KBM-7 (cell line): ENCODE measurements at regions not wholly inside any gene's neighbourhood (a gene's known extent, or its start where the extent isn't known, plus 50 kb on each side); places are given as distances from the start of the nearest gene placed in this dataset.

Source experiments
- DNase-seq: peaks from one replicate; pipeline ENCODE4 v3.0.0-alpha.2; 2015
- in situ Hi-C: fragments of 300-500 bp; cut with MboI; formaldehyde crosslinking; loops from 2 replicates; pipeline ENCODE4 v1.14.3; 2020; ENCODE audit warnings: low sequenced_read_pairs, low pct_unique_long_range_greater_than_20kb, mixed read lengths

DNA sequence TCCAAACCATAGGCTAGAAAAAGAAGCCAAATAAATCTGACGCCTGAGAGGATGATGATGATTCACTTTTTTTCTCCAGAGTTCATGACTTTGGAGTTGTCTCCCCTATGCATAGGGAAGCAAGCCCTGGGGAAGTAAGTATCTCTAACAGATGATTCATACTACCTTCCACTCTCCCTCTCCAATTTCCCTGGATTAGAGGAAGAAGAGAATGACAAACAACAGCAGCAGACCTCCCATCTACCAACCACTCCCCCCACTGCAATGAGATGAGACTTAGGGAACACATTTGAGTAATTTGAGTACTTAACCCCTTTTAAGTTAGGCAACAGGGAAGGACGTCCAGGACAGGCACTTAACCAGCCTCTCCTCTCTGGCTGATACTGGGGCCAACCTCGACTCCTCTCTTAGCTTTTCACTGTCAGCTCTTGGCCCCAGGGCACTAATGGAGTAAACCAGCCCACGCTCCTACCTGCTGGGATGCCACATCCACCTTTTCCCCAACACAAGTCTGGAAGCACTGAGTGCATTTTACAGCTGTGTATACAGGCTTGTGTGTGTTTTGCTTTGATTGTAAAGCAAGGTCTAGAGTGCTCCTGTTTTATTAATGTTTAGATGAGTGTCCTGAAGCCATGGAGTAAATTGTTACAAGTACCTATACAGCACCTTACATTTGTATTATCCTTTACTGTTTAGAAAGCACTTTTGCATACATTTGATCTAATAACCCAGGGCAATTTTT is 180.7 kb downstream of the PHLDA1 start:
- DNase-seq: peak; percentile 12
- in situ Hi-C loops: no loop called here

DNA sequence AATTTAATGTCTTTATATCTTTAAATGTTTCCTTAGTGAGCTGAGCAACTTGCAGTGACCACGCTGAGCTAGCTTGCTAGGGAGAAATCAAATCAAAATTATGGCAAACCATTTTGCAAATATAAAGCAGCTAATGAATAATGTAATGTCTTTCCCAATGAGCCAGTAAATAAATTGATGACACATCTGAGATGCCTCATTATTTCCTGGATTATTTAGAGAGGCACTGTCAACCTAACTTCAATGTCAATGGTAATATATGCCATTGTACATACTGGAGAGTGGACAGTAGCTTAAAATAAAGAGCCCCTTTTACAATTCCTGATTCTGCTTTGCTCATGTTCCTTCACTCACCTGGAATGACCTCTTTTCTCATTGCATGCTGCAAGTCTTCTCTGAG is 182.6 kb downstream of the PHLDA1 start:
- in situ Hi-C loops: no loop called here
- no peak for DNase-seq

DNA sequence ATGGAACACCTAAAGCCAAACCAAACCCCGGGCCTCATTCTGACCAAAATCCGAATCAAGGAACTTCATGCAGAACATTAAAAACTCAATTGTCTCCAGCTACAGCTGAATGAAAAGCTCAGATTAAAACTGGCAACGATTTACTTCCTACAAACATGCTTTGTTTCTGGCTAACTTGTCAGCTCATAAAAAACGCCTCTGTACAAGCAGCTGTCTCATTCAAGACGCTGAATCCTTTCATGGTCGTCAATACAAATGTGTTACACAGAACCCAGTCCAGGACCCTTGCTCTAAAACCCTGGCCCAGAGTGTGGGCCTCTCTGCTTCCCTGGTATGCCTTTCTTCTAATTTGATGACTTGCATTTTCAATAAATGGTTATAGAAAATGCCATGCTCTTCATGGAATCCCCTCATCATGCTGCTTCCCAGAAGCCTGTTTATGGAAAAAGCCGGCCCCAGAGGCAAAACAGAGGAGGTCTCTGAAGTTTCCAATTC is 183.1 kb downstream of the PHLDA1 start:
- DNase-seq: no peak
- in situ Hi-C loops: no loop called here

DNA sequence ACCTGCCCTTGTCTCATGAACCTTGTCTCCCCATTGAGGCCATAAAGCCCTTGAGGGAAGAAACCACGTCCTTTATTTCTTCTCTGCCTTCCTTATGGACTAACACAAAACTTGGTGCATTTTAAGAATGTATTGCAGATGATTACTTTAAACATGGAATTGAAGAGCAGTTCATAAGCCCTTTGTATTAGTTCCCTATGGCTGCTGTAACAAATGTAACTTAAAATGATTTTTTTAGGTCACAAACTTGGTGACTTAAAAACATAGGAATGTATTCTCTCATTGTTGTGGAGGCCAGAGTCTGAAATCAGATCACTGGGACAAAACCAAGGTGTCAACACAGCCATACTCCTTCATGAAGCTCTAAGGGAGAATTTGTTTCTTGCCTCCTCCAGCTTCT is 185.5 kb downstream of the PHLDA1 start:
- in situ Hi-C loops: no loop called here
- no peak for DNase-seq

DNA sequence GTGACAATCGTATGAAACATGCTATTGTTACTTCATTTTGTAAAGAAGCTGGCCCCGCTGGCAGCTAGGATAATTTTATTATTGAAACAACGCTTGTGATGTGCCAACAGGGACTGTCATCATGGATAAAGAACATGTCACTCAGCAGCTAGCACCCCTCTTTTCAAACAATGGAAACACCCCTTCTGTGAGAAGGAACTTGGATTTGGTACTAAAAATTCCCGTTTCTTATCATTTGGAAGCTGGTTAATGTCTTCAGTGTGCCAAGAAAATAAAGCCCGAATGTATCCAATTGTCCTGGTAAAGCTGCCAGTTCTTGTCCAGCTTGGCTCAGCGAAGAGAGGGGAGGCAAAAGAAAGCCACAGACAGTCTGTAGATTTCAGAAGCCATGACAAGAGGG is 186.6 kb downstream of the PHLDA1 start:
- in situ Hi-C loops: no loop called here

DNA sequence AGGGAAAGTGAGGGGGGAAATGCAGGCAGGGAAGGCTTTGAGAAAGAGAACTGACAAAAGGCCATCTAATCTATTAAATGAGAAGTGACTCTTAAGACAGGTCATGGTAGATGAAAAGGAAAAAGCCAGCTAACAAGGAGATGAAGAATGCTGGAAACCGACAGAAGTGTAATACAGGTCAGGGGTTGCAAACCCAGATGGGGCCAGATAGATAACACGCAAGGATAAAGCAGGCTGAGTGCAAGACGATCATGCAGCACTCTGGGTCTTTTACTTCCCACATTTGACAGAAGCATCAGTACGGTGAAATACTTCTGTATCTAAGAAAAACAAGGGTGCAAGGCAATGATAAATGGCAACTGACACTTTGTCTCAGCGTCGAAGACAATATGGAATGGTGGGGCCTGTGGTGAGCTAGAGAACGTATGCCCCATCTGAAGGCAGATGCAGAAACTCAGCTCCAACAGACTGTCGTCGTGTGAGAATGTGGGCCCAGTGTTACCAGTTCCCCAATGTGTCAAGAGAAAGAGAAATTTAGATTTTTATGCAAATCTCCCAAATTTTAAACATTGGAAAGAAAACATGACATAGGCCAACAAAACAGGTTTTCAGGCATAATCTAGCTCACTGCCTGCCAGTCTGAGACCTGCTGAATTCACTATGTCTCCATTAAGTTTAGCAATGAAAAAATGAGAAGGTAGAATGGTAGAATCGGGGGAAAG is 187.4 kb downstream of the PHLDA1 start:
- no peak for DNase-seq
- in situ Hi-C loops: no loop called here

More for the DNA sequence above, 186.6 kb downstream of the PHLDA1 start:
- no peak for DNase-seq

DNA sequence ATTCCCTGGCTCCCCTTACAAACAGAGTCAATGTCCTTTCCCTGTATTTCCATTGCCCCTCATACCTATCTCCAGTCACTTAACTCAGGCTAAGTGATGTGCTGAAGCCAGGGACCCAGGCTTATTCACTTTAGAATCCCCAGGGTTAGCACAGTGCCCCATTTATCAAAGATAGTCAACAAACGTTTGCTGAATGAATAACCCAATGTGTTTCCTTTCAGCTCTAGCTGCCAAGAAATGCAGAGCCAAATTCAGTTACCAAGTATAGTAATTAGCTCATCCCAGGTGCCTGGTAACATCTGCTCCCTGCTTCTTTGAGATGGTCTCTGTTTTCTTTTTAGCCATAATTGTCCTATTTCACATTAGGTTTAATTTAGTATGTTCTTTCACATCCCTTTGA is 189.5 kb downstream of the PHLDA1 start:
- in situ Hi-C loops: no loop called here
- DNase-seq: no peak

DNA sequence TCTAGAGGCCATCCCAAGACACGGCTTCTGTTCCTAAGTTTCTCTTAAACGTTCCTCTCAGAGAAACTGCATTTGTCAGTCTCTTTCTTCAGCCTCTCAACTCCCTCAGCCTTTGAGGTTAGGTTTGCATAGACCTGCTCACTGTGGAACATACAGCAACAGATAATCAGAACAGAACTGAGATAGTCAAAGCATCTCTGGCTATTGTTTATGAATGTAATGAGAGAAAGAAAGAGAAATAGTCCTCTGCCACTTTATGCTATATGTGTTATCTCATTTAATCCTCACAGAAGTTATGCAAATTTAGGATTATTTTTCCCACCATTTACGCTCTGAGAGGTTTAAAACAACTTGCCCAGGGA is 190.6 kb downstream of the PHLDA1 start:
- in situ Hi-C loops: no loop called here
- no peak for DNase-seq

DNA sequence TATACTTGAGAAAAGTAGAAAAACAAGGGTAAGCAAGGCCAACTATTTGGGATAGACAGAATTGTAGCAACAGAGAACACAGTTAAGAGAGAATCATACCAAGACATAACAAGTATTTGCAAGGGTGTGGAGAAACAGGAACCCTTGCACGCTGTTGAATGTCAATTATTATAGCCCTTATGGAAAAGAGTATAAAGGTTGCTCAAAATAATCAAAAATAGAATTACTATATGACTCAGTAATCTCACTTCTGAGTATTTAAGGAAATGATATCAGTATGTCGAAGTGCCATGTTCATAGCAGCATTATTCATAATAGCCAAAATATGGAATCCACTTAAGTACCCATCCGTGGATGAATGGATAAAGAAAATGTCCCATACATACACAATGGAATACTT is 193.3 kb downstream of the PHLDA1 start:
- no peak for DNase-seq
- in situ Hi-C loops: no loop called here

DNA sequence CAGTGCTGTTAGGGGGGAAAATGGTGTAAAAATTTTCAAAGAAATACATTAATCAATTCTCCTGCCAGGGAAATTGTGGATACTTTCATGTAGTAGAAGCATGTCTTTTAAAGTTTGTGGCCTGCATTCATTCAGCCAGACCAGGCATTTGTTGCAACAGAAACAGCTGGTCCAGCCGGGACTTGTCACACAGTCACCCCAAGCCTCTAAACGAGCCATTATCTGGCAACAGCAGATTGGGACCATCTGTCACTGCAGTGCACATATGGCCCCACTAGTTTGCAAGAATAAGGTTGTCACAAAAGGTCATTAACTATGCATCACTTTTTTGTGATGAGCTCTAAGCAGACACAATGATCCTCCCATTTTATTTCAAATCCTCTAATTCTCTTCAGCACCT is 193.9 kb downstream of the PHLDA1 start:
- DNase-seq: no peak
- in situ Hi-C loops: no loop called here

DNA sequence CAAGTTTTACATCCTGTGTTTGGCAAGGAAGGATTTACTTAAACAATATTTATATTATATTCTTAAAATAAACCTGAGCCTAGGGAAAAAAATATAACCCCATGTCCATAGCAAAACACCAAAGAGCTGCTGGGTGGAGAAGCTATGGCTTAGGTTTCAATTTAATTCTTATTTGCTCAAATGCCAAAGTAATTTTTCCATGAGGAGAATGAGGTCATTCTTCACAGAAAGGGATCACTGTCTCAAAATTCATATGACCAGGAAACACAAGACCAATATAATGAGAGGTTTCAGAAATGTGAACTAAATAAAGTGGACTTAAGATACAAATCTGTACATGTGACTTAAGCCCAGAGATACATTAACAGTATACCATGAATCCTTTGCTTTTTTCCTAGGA is 195.0 kb downstream of the PHLDA1 start:
- DNase-seq: no peak
- in situ Hi-C loops: no loop called here

DNA sequence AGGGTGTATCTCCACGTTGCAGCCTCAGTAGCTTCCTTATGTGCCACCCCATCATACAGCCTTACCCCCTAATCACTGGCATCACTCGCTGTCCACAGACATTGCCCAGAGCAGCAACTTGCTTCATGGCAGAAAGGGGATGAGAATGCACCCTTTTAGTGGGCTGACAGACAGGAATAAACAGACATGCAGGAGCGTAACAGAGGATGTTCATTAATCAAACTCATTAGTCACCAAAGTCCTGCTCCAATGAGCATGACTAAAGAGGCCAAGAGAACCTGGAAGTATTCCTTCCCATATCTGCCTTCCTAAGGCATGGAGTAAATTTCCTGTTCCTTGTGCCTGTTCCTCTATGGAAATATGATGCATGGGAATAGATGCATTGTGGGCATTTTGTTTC is 197.0 kb downstream of the PHLDA1 start:
- no peak for DNase-seq
- in situ Hi-C loops: no loop called here

DNA sequence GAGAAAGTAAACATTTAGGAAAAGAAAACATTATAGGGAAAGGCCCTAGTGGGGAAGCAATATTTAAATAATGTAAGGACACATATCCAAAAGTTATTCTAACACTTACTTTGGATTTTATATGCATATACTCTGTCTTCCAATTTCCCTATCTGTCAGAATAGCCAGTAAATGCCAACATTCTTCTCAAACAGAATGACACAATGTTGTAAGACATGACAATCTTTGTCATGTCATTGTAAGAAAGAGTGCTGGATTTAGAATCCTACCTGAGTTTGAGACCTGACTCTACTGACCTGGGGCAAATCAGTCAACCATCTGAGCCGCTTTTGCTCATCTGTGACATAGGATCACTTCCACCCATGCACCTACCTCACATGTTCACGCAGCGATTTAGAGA is 198.3 kb downstream of the PHLDA1 start:
- in situ Hi-C loops: no loop called here
- DNase-seq: no peak

DNA sequence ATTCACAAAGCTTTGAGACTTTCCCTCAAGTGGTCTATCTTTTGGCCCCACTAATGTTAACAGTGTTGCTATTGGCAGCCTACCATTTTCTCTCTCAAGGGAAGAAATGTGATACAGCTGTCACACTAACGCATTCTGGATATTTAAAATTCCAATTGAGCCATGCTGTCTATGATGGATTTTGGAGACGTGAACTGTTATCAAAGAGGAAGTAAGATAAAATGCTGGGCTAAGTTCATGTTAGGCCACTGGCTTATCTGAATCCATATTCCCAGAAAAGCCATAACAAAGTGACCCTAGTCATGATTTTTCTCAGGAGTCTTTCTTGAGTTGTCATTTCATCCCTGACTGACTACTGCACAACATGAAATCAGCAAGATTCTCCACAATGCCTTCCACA is 200.2 kb downstream of the PHLDA1 start:
- in situ Hi-C loops: no loop called here
- peak; percentile 23 for DNase-seq

DNA sequence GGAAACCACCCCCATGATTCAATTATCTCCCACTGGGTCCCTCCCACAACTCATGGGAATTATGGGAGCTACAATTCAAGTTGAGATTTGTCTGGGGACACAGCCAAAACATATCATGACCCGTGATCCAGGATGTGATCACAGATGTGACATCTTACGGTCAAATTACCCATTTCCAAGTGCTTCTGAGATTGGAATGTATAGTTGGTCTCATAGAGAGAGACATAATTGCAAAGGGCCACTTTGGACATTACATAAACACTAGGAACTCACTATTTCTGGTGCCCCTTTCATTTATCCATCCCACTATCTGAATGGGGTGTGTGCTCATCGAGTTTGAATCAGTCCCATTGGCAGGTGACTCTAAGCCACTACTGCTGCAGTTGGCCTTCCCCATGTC is 204.5 kb downstream of the PHLDA1 start:
- DNase-seq: no peak
- in situ Hi-C loops: no loop called here

DNA sequence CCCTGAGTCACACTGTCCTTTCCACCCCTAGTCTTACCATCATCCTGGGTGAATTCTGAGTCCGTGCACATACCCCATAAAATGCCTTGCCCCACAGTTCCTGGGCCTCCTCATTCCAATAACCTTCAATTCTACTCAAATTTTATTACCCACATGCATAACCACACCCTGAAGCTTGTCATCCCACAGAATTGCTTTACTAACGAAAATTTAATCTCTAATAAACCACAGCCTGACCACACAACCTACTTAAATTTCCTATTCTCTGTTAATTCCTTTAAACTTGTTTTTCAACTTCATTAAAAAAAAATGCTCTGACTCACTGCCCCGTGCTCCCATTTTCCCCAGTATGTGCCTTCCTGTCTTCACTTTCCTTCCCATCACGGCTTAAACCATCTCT is 205.9 kb downstream of the PHLDA1 start:
- in situ Hi-C loops: no loop called here
- no peak for DNase-seq

DNA sequence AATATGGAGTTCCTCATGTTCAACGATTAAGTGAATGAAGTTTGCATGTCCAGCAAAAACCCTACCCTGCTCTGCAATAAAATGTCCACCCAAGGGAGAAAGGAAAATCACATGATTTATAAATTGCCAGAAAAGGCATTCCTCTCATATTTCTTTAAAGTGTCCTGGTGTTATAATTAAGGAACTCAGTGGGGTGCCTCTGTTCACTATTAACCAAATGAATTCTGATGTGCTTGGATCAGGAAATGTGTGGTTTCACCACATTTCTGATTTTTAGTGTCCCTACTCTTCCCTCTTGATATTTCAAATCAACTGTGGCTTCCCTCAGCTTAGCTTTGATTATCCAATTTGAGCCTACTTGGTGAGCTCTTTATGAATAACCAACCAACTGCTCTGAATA is 208.1 kb downstream of the PHLDA1 start:
- in situ Hi-C loops: no loop called here
- DNase-seq: no peak

DNA sequence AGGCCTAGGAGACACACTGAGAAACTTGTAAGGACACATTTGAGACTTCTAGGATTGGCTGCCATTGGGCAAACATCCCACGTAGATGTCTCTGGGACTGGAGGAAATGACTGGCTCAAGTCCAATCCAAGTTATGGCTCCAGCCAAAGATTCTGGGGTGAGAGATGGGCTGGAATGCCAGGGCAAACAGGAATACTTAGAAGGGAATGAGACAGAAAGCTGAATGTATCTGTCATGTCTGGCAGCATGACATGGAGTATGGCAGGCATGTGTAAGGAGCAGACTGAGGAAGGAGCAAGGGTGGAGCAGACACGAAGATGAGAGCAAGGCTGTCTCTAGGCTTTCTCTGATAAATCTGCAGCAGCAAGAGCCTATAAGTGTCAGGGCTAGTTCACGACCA is 209.2 kb downstream of the PHLDA1 start:
- in situ Hi-C loops: no loop called here
- DNase-seq: no peak

DNA sequence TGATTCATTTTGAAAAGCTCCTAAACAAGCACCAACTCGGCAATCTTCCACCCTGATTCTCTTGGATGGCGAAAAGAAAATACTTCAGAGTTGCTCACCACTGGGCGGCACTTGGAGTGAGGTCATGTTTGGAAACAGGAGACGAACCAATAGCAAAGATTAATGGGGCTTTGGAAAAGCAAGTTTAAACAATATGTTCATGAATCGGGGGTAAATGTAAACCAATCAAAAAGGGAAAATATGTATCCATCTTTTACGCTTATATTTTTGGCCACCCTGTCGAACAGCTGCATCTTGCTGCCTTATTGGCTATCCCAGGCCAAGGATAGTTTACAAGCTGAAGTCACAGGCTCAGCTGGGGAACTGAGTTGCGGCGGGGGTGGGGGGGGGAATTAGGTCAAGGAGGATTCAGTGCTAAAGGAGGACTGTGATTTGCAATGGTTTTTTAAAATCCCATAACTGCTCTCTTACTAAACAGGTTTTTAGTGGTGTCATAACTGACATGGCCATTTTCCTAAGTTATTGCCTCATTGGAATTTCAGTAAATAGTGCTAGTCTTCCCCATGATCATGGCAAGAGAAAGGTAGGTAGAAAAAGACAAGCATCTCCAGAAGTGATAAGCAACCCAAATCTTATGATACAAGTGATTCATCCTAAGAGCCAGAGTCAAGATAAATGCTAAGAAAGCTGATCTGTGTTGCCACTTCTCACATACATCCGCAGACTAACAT is 210.6 kb downstream of the PHLDA1 start:
- in situ Hi-C loops: no loop called here
- DNase-seq: no peak

DNA sequence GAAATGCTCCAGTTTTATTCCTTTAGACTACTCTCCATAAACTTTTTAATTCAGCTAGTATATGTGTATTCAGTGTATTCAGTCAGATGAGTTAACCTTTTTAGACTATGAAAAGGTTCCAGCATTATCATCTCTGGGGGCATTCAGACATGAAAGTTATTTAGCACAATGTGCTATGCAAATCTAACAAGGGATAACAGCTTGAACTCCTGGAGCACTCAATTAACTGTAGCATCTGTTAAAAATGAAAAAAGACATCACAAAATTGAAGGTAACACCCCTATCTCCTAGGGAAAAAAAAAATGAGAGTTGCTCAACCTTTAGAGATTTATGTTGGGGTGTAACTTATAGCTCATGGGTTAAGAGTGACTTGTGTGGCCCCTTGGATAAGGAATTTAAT is 211.5 kb downstream of the PHLDA1 start:
- DNase-seq: no peak
- in situ Hi-C loops: no loop called here
